Cerebellar nuclear complex (tissue), 1 donor: ENCODE measurements at regions not wholly inside any gene's neighbourhood (a gene's known extent, or its start where the extent isn't known, plus 50 kb on each side); places are given as distances from the start of the nearest gene placed in this dataset.

ENCODE experiments used
- DNase-seq, 2 experiments: peaks; one replicate each; lab custom pipeline; 2025; lab: John Stamatoyannopoulos, UW

DNA sequence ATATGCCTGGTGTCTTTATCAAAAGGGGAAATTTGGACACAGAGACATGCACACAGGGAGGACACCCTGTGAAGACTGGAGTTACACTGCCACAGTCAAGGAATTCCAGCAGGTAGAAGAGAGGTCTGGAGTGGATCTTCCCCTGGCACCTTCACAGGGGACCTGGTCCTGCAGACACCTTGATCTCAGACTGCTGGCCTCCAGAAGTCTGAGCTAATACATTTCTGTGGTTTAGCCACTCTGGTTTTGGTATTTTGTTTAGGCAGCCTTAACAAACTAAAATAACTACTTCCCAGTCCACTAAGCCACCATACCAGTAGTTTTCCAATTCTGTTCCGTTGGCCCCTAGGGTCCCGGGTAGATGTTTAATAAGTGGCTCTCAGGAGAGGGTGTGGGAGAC is 164.7 kb downstream of the SETD4 start:
- DNase-seq: no peak

DNA sequence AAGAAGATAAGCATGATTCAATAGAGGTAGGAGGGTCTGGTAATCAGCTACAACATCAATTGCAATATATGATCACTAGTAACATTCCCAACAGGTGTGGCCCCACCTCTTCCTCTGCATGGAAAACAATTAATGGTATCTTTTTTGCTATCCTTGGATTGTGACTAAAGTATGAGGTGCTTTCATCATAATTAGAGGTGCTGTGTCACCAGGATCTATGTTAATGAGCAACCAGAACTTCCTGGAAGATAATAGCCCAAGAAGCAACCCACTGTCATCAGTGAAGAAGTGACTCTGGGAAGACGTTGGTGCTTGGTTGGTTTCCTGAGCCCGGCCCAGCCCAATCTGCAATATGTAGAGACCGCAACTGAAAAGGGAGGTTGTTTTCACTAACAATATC is 167.2 kb downstream of the SETD4 start:
- DNase-seq: no peak

DNA sequence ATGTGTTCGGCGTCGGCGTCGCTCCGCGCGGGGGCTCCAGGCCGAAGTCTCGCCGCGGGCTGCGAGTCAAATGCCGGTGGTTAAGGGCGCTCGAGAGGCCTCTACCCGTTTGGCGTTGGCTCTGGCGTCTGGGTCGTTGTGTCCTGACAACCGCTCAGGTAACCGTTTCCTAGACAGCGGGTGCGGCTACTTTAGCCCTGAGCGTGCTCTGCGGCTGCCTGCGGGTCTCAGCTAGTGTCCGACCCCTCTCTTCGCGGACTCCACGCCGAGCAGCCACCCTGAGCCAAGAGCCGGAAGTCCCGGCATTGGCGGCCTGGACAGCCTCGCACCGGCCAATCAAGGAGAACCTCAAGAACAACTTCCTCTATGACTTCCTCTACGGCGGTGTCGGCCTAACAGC is 173.4 kb downstream of the SETD4 start:
- DNase-seq: no peak

DNA sequence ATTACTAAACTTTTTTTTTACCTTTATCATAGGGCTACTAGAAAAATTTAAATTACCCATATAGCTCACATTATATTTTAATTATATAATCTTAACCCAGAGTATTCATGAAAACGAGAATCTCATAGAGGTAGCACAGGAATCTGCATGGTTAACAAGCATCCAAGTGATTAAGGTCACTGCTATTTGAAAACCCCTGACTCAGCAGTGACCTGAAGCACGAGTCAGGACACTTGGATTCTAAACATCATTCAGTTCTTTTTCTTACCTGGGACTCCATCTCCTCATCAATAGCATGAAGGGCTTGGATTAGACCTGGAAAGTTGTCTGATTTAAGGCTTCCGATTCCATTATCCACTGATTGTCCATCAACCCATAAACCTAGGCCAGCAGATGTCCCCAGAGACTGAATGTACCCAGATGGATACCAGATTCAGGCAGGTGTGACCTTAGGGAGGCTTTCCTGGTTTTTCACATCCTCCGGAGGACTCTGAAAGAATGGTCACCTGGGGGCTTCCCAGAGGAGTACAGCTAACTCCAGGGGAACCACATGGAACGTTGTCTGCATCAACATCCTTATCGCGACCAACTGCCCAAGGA is 174.3 kb downstream of the SETD4 start:
- no peak for DNase-seq

DNA sequence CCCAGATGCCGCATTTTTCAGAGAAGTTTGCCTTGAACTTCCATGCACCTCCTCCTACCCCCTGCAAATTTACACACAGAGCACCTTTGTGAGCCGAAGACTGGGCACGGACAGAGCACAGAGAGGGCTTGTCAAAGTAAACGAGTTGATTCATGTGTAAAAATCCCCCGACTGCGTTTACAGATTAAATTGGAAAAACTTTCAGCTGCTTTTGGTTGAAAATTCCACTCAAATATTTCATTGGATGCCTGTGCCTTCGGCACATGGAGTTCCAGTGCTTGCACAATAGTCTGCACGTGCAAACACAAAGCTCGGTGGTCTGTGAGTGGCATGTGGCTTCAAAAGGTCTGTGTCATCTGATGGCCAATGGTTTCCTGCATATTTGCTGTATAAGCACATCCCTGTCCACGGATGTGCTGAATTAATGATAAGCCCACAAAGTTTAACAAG is 177.5 kb downstream of the SETD4 start:
- DNase-seq: no peak

DNA sequence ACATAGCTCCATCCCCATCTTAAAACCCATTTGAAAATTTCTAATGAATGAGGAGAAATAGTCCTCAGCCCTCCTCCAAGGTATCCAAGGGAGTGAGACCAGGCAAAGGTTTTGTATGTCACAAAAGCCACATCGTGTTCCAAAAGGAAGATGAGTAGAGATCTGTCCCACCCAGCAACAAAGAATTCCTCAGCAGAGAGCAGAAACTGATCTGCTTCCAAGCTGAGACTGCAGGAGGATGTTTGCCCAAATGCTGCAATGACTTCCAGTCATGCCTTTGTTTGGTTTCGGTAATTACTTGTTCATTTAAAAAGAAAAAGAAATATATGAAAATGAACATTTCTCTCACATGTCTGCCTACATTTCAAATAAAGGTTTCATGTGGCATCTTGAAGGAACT is 186.9 kb downstream of the SETD4 start:
- DNase-seq: no peak

DNA sequence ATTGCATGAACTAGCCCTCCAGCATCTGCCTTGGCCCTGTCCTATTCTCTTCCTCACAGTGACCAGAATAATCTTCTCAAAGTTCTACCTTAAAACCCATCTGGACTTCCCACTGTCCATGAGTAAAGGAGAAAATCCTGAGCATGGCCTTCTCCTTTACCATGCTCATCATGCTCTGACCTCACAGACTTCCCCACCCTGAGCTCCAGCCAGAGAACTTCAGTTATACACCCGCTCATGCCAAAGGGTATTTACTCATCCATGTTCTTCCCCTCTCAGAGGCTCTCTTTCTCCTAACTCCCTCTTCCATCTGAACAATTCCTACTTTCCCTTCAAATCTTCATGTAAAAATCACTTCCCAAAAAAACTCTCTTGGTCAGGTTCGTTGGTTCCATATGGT is 188.4 kb downstream of the SETD4 start:
- no peak for DNase-seq

DNA sequence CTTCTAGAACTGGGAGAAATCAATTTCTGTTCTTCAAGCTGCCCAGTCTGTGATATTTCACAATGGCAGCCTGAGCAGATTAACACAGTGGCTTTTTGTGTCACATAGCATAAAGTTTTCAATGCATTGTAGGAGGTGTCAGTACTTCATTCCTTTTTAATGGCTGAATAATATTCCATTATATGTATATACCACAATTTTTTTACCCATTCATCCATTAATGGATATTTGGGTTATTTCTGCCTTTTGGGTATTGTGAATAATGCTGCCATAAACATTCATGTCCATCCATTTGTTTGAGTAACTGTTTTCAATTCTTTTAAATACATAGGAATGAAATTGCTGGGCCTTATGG is 191.5 kb downstream of the SETD4 start:
- no peak for DNase-seq

DNA sequence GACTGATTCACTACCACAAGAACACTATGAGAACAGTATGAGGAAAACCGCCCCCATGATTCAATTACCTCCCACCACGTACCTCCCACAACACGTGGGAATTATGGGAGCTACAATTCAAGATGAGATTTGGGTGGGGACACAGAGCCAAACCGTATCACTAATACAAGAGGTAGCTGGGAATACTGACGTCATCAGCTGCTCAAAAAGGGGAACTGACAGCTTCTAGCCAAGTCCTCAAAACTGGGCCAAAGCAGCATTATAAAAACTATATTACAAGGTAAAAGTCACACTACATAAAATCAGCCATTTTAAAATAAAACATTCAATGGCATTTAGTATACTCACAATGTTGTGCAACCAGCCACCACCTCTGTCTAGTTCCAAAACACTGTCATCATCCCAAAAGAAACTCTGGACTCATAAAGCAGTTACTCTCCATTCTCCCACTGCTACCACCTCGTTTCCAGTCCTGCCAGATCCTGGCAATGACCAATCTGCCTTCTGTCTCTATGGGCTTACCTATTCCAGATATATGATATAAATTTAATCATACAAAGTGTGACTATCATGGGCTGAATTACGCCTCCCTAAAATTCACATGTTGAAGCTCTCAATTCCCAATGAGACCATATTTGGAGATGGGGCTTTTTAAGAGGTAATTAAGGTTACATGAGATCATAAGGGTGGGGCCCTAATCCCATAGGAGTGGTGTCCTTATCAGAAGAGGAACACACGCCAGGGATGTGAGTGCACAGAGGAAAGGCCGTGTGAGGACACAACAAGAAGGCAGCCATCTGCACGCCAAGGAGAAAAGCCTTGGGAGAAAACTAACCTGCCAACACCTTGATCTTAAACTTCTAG is 192.1 kb downstream of the SETD4 start:
- no peak for DNase-seq

DNA sequence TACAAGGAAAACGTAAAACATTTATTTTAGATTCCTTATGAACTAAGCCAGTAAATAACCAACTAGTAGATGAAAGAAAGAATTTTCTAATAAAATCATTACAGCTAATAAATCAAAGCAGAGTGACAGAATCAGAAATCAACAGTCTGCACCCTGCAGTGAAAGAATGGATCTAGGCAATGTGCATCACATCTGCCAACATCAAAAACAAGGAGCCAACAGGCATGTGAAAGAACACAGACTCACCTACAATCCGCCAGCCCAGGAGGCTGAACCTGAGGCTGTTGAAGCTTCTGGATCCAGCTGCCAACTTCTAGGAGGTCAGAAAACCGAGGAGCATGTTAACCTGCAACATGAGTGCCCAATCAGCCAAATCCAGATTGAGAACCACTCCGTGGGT is 196.3 kb downstream of the SETD4 start:
- DNase-seq: no peak

DNA sequence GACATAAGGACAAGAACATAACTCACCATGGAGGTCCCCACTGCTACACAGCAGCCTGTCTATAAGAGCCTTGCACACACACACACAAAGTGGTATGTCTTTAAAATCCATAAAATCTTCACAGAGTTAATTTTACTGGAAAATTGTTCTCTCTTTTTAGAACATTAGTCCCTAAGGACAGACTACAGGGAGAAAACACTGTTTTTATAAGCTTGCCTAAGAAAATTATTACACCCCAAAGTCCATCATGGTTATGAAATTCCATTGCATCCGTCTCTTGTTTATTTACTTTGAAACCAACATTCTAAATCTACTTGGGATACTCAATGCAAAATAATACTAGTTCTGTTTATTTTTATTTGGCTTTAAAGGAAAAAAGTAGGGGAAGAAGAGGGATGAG is 197.4 kb downstream of the SETD4 start:
- DNase-seq: no peak

DNA sequence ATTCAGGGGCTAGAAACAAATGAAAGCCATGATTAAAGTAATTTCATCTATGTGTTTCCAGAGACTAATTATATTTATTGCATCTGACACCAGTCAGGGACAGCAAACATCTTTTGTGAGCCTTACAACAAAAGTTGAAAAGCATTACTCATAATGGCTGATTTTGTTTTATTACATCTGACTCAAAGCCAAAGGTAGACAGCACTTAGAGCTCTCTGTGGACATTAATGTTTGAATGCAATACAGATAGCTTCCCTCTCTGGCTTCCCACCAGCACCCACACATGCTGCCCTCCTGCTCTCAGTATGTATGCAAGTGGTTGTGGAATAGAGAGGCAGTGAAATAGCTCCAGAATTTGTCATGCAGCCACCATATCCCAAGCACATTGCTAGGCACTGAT is 198.7 kb downstream of the SETD4 start:
- no peak for DNase-seq

DNA sequence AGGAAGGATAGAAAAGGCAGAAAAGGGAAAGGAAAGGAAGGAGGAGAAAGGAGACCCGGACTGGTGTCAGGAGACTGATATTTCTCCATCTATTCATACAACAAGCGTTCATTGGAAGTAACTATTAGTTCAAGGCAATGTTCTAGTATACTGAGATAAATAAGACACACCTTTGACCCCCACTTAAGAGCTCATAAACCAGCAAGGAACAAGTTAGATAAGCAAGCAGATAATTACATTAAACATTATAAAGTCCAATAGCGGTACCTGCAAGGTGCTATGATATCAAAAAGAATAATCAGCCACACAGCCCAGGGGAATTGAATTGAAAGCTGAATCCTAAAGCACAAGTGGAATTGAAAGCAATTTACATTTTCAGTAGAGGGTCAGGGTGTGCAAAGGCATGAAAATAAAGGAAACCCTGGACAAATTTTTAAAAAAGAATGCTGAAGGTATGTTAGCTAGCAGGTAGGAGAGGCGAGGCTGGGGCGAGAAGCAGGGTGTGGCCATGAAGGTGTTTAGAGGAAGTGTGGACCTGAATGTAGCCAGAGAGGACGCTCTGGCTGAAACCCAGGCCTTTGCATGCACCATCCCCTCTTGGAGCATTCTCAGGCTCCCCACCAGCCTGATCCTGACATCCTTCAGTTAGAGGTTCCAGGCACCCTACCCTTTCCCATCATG is 200.0 kb downstream of the SETD4 start:
- DNase-seq: no peak

DNA sequence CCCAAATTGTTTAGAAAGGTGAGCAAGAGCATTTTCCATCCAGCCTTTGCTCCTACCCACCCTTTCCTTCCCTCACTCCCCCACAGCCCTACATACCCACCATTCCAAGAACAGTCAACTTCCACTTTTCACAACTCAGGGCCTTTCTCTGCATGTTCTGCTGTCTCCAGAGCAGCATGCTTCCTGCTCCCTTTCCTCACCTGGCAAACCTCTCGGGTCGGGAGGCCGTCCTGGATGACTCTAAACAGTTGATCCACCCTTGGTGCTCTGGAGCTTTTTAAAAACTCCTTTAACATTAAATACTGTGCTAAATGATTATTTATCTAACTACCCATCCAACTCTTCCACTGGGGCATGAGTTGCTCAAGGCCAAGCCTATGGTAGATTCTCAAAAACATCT is 200.6 kb downstream of the SETD4 start:
- DNase-seq: no peak

DNA sequence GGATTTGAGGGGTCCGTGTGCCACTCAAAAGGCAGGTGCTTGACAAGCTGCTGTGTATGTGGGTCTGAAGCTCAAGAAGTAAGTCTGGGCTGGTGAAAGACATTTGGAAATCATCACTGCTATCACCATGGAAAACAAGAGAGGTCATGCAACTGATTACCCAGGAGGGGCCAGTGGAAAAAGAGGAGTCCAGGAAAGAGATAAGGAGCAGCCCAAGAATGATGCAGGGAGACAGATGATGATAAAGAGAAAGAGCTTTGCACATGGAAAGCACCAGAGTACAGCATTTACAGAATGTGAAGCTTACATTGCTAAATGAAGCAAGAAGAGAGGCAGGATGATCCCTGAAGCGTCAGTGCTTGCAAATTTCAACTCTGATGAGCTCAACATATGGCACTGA is 203.2 kb downstream of the SETD4 start:
- DNase-seq: no peak

DNA sequence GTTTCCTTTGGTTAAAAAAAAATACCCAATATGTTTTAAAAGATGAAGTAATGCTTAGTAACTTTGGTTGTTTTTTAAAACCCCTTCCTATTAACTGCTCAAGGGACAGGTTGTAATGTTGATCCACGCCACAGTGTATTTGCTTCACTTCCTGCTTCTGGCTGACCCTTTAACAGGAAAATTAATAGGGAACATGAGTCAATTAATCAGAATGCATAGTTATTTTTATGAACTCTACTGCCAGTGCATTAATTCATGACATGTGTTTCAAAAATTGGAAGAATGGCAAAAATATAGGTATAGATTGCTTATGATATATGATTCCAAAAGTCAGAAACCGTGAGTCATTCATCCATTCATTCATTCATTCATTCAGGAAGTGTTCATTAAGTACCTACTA is 204.8 kb downstream of the SETD4 start:
- no peak for DNase-seq

DNA sequence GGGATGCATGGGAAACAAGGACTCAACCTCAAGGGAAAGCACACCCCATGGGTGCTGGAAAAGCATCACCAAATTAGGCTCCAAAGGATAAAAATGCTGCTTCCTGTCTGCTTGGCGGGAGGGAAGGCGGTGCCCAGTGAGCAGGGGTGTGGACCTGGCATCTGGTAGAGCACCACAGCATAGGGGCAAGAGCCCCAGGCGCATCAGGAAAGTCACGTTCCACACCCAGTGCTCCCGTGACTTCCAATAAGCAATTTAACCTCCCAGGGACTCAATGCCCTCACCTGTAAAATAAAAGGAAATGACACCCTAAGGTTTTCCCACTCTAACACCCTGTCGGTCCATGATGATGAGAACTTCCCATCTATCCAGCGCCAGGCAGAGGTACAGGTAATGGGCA is 206.0 kb downstream of the SETD4 start:
- DNase-seq: no peak

DNA sequence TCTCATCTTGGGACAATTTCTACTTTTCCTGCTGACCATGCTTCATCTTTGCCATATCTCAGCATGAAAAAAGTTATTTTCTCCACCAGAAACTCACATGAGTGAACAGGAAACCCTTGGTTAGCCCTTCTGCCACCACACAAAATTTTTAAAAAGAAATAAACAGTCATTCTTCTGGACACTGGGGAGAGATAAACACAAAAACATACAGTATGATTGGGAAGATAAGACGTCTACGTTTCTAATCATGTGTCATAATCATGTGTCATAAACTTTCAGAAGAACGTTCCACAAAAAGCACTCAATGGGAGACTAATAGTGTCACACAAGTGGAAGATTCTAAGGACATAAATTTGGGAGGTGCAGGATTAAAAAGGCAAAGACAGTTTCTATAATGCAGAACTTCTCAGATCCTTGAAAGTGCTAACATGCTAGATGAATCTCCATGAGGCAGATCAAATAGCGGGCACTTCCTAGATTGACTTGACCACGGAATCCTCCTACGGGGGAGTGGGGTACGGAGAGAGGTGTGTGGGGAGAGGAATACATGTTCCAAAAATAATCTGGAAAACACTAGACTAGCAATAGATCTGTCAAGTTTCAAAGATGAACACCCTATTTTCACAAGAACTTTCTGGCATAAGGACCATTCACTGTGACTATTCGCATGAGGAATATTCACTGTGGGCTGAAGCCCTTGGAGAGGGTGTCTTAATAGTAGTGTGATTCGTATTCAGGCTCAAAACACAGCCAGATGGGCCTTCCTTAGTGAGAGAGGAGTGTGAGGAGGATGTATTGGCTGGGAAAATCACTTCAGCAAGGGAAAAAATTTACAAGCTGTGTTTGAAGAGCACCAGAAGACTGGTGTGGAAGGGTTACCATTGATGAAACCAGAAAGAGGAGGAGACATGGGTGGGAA is 206.7 kb downstream of the SETD4 start:
- no peak for DNase-seq

DNA sequence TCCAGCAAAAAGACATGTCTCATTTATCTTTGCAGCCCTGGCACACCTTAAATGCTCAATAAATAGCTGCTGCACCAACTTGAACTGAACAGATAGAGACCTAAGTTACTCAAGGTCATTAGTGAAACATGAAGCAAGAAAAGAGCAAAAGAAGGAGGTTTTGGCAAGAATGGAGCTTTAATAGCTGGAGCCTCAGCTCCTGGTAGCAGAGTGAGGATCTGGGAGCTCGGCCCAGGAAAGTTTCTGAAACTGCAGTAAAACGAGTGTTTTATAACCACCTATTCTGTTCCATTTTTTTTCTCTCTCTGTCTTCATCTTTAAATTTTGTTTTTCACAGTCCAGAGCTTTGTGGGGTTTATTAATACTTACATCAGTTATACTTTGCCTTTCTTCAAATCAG is 207.5 kb downstream of the SETD4 start:
- no peak for DNase-seq

DNA sequence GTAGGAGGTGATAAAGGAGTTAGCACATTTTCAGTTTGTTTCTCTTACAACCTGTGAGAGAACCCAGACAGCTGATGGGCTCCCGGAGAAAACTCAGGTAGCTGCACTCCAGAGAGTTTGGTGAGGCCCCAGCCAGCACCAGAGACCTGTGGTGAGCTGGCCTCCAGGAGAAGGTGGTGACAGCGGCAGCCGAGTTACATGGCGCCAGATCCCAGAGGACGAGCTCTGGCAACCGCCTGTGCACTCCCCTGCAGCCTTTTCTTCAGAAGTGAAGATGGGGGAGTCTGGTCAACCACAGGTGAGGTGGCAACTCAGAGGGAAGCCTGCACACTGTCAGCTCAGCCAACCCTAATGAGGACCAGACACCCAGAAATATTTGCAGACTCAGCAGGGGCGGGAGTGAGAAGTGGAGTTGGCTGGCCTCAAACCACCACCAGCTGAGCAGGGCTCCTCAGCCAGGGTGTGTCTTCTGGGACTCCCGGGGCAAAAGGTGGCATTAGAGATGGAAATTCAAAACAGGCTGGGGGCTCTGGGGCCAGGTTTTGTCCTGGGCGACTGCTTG is 209.7 kb downstream of the SETD4 start:
- no peak for DNase-seq

DNA sequence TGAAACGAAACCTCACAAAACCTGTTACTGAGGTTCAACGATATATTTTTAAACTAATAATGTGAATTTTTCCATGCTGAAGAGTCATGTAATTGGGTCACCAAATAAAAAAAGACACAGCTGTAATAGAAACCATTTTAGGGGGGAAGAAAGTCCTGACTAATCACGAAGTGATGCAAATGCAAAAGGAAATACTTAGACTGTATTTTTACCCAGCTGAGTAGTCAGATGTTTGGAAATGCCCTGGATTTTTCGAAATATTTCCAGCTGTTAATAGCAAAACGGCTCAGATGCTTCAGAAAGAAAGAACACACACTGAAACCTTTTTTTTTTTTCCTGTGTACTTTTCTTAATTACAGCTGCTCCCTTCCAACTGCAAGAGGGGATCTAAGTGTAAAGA is 210.3 kb downstream of the SETD4 start:
- DNase-seq: no peak

DNA sequence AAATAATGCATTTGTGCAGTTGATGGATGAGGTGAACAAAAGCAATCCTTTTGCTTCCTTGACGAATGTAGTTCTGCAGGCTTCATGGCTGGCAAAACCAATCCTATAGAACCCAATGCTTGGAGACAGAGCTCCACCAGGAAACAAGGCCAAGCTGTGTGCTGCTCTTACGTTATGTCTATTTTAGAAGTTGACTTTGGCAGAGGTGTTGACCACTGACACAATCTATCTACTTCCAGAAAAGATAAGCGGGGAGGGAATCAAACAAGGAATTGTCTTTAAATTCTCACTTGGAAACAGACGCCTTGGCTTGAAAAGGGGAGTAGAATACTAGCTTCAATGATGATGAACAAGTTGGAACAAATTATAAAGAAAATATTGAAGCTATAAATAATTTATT is 211.2 kb downstream of the SETD4 start:
- DNase-seq: no peak
